ENCODE measurements at regions not wholly inside any gene's neighbourhood (a gene's known extent, or its start where the extent isn't known, plus 50 kb on each side); places are given as distances from the start of the nearest gene placed in this dataset.

- TF ChIP-seq POLR2A (IDR thresholded peaks at IDR 0.05) (no peak), CTCF (IDR thresholded peaks at IDR 0.05) (no peak)
These were observed 210.0 kb upstream of the LYZL1 start for GRCh38 chr10:29078919-29079318.
